Right atrium auricular region (tissue), 2 donors: ENCODE measurements at regions not wholly inside any gene's neighbourhood (a gene's known extent, or its start where the extent isn't known, plus 50 kb on each side); places are given as distances from the start of the nearest gene placed in this dataset.

Experiments
- DNase-seq: peaks from one replicate; pipeline ENCODE4 v3.0.0-alpha.2; 2019; ENCODE audit warnings: low spot score
- H3K27ac ChIP-seq, 2 donors: fragments of 200-600 bp; sonication (generic); 1 replicate in 1 of 2; 2 replicates in 1 of 2; pipeline ENCODE4 v1.5.1; 2016 to 2019
- H3K27me3 ChIP-seq, 2 donors: fragments of 200-600 bp; sonication (generic); one replicate each; pipeline versions ENCODE4 v1.5.1 to v1.6.0; 2017 to 2019
- H3K36me3 ChIP-seq: fragments of 200-600 bp; sonication (generic); one replicate; pipeline ENCODE4 v1.5.1; 2016
- H3K4me1 ChIP-seq, 2 donors: fragments of 200-600 bp; sonication (generic); one replicate each; pipeline versions ENCODE4 v1.5.1 to v1.6.0; 2017 to 2019
- H3K4me3 ChIP-seq, 2 donors: fragments of 200-600 bp; sonication (generic); 1 replicate in 1 of 2; 2 replicates in 1 of 2; pipeline ENCODE4 v1.5.1; 2017 to 2019; ENCODE audit warnings: mild to moderate bottlenecking in 1 of 2, moderate library complexity in 1 of 2
- H3K9me3 ChIP-seq, 2 donors: fragments of 200-600 bp; sonication (generic); one replicate each; pipeline ENCODE4 v1.5.1; 2019
- CTCF ChIP-seq, 2 donors: fragments of 200-600 bp; sonication (generic); IDR thresholded peaks; one replicate each; pipeline ENCODE4 v1.5.1; 2019; ENCODE audit warnings: antibody characterized with exemption in 2 of 2

GRCh38 chr7:94217766-94218165 lies 176.9 kb upstream of the COL1A2 start:
- Histone ChIP-seq H3K36me3 (no peaks in the 10 kb centered on the region), H3K27me3 (no peaks in the 10 kb centered on the region), H3K9me3 (no peaks in the 10 kb centered on the region), H3K27ac (no peak overlapping the region), H3K4me3 (no peak overlapping the region), H3K4me1 (no peaks in the 10 kb centered on the region)
- DNase-seq = no peak
- no peak for TF ChIP-seq CTCF (IDR thresholded peaks at IDR 0.05)

- Histone ChIP-seq H3K9me3 (no peaks in the 10 kb centered on the region), H3K27me3 (no peaks in the 10 kb centered on the region), H3K4me3 (no peak overlapping the region), H3K27ac (no peak overlapping the region), H3K36me3 (no peaks in the 10 kb centered on the region), H3K4me1 (no peaks in the 10 kb centered on the region)
- no peak for TF ChIP-seq CTCF (IDR thresholded peaks at IDR 0.05)
- DNase-seq = no peak
These were observed 172.2 kb upstream of the COL1A2 start for GRCh38 chr7:94222516-94222915.

- Histone ChIP-seq H3K36me3 (no peaks in the 10 kb centered on the region), H3K4me3 (no peak overlapping the region), H3K9me3 (no peaks in the 10 kb centered on the region), H3K27me3 (no peaks in the 10 kb centered on the region), H3K27ac (no peak overlapping the region), H3K4me1 (no peaks in the 10 kb centered on the region)
- DNase-seq = no peak
- TF ChIP-seq CTCF (IDR thresholded peaks at IDR 0.05) = peak in 1 of 2 donors; percentile 63
These were observed 171.2 kb upstream of the COL1A2 start for GRCh38 chr7:94223375-94224084.

DNA sequence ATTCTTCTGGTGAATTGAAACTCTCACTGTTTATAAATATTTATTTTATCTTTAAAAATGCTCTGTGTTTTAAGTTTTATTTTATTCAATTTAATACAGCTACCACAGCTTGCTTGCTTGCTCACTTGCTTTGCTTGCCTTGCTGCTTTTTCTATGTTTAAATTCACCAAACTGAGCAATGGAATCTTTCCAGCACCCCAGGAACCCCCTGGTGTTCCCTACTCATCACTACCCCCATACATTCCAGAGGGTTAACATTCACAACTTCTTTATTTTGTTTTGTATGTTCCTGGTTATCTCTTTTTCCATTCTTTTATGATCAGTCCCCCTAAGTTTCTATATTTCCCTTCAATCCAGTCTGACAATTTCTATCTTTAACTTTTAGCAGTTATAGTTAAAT lies 166.5 kb upstream of the COL1A2 start:
- H3K27ac ChIP-seq = no peak overlapping the region
- no peaks in the 10 kb centered on the region for H3K9me3 ChIP-seq
- no peak for DNase-seq
- no peak for TF ChIP-seq CTCF (IDR thresholded peaks at IDR 0.05)
- no peaks in the 10 kb centered on the region for H3K27me3 ChIP-seq
- H3K4me3 ChIP-seq = no peak overlapping the region
- no peaks in the 10 kb centered on the region for H3K4me1 ChIP-seq
- no peaks in the 10 kb centered on the region for H3K36me3 ChIP-seq

- H3K4me1 ChIP-seq = no peaks in the 10 kb centered on the region
These were observed 166.0 kb upstream of the COL1A2 start for GRCh38 chr7:94228678-94229077.

More at GRCh38 chr7:94228678-94229077, 166.0 kb upstream of the COL1A2 start:
- Histone ChIP-seq H3K9me3 (no peaks in the 10 kb centered on the region), H3K27ac (no peak overlapping the region), H3K4me3 (no peak overlapping the region), H3K36me3 (no peaks in the 10 kb centered on the region), H3K27me3 (no peaks in the 10 kb centered on the region)
- DNase-seq = no peak
- no peak for TF ChIP-seq CTCF (IDR thresholded peaks at IDR 0.05)
